HG02763 (cell line): ENCODE measurements at regions not wholly inside any gene's neighbourhood (a gene's known extent, or its start where the extent isn't known, plus 50 kb on each side); places are given as distances from the start of the nearest gene placed in this dataset.

Experiments
- ATAC-seq: cut with Tn5 transposase; IDR thresholded peaks from one replicate; pipeline ENCODE4 v1.9.1; 2021; ENCODE audit warnings: mild to moderate bottlenecking, moderate library complexity; ENCODE audit not compliant: unreplicated experiment

GRCh38 chr13:30359991-30360390, 52.6 kb upstream of the KATNAL1 start:
- ATAC-seq = no peak

- no peak for ATAC-seq
These were observed 53.2 kb upstream of the KATNAL1 start for GRCh38 chr13:30360586-30360985.

- no peak for ATAC-seq
These were observed 54.8 kb upstream of the KATNAL1 start for GRCh38 chr13:30362005-30362788.

- ATAC-seq = no peak
These were observed 55.5 kb upstream of the KATNAL1 start for GRCh38 chr13:30362869-30363268.

GRCh38 chr13:30363725-30364124, 56.4 kb upstream of the KATNAL1 start:
- no peak for ATAC-seq

- no peak for ATAC-seq
These were observed 56.8 kb upstream of the KATNAL1 start for GRCh38 chr13:30364133-30364532.

GRCh38 chr13:30364876-30365275, 57.4 kb upstream of the UBE2L5 start:
- ATAC-seq = no peak

- ATAC-seq = no peak
These were observed 56.2 kb upstream of the UBE2L5 start for GRCh38 chr13:30366088-30366487.

GRCh38 chr13:30367296-30367695, 55.0 kb upstream of the UBE2L5 start:
- ATAC-seq = no peak

- ATAC-seq = no peak
These were observed 52.1 kb upstream of the UBE2L5 start for GRCh38 chr13:30370146-30370545.

GRCh38 chr13:30370916-30371521, 51.3 kb upstream of the UBE2L5 start:
- ATAC-seq = no peak

- ATAC-seq = peak; percentile 59
These were observed 50.5 kb upstream of the UBE2L5 start for GRCh38 chr13:30371649-30372265.
